Caco-2 (cell line): ENCODE measurements at regions not wholly inside any gene's neighbourhood (a gene's known extent, or its start where the extent isn't known, plus 50 kb on each side); places are given as distances from the start of the nearest gene placed in this dataset.

ENCODE experiments used
- BruUV-seq: library from RNA; stranded (reverse); fragments of 400-500 nt; replicated peaks from 2 replicates; lab custom pipeline; 2021; lab: Mats Ljungman, UMichigan
- CTCF ChIA-PET: fragments of 300-600 bp; sonication (Branson Sonifier 250); formaldehyde crosslinking; loops from one replicate; lab custom pipeline; 2022; ENCODE audit warnings: antibody characterized with exemption; lab: Charles Lee
- POLR2A ChIA-PET: fragments of 300-600 bp; sonication (Branson Sonifier 250); formaldehyde crosslinking; loops from one replicate; lab custom pipeline; 2022; ENCODE audit warnings: antibody characterized with exemption; lab: Charles Lee
- DNase-seq, 2 experiments: peaks; one replicate each; pipeline versions ENCODE4 v3.0.0 to v3.0.0-alpha.2; 2020 to 2022
- H3K27me3 ChIP-seq: replicated peaks from 2 replicates; pipeline ENCODE4 v1.6.0; 2011; ENCODE audit warnings: low read length; ENCODE audit not compliant: control insufficient read depth, insufficient read depth
- H3K36me3 ChIP-seq: 2 replicates; pipeline ENCODE4 v1.5.1; 2011; ENCODE audit warnings: low read length; ENCODE audit not compliant: control insufficient read depth, insufficient read depth
- H3K4me1 ChIP-seq: fragments of 250-450 bp; sonication (Bioruptor Pico); 2 replicates; pipeline ENCODE4 v1.5.1; 2020; ENCODE audit warnings: mild to moderate bottlenecking
- H3K4me3 ChIP-seq: 2 replicates; pipeline ENCODE4 v1.5.1; 2011; ENCODE audit warnings: low read depth, mild to moderate bottlenecking, control low read depth, low read length
- H3K9me3 ChIP-seq: fragments of 250-450 bp; sonication (Bioruptor Pico); 2 replicates; pipeline ENCODE4 v1.5.1; 2020; ENCODE audit warnings: mild to moderate bottlenecking, moderate library complexity
- H3K27ac Mint-ChIP-seq: one replicate; pipeline ENCODE4 v1.8.0; 2022; ENCODE audit warnings: mixed read lengths; ENCODE audit not compliant: unreplicated experiment
- H3K27me3 Mint-ChIP-seq: one replicate; pipeline ENCODE4 v1.8.0; 2022; ENCODE audit warnings: mixed read lengths; ENCODE audit not compliant: insufficient read depth, unreplicated experiment
- H3K36me3 Mint-ChIP-seq: one replicate; pipeline ENCODE4 v1.8.0; 2022; ENCODE audit warnings: mild to moderate bottlenecking, mixed read lengths; ENCODE audit not compliant: insufficient read depth, unreplicated experiment
- H3K4me1 Mint-ChIP-seq: one replicate; pipeline ENCODE4 v1.8.0; 2022; ENCODE audit warnings: low read depth, mixed read lengths; ENCODE audit not compliant: unreplicated experiment
- H3K4me3 Mint-ChIP-seq: one replicate; pipeline ENCODE4 v1.8.0; 2022; ENCODE audit warnings: mild to moderate bottlenecking, moderate library complexity, mixed read lengths; ENCODE audit not compliant: unreplicated experiment
- H3K9me3 Mint-ChIP-seq: one replicate; pipeline ENCODE4 v1.8.0; 2022; ENCODE audit warnings: mixed read lengths; ENCODE audit not compliant: unreplicated experiment
- CTCF ChIP-seq, 2 experiments: fragments of 200-600 bp in 1 of 2; IDR thresholded peaks; 1 replicate in 1 of 2; 2 replicates in 1 of 2; pipeline versions ENCODE4 v1.5.1 to v1.8.0; 2011 to 2022; ENCODE audit warnings: antibody characterized with exemption in 1 of 2, control low read depth in 1 of 2, inconsistent platforms in 1 of 2, low read depth in 1 of 2, low read length in 1 of 2, mild to moderate bottlenecking in 1 of 2, moderate library complexity in 1 of 2; ENCODE audit not compliant: insufficient read depth in 1 of 2, severe bottlenecking in 1 of 2, unreplicated experiment in 1 of 2
- intact Hi-C: fragments of 100-400 bp; cut with micrococcal nuclease; formaldehyde crosslinking; loops from one replicate; pipeline ENCODE4 v1.10.0; 2022; ENCODE audit not compliant: unreplicated experiment

GRCh38 chr13:111484959-111485358 lies 164.5 kb downstream of the TEX29 start:
- CTCF ChIA-PET, result no interaction called here

GRCh38 chr13:111485491-111486250 lies 165.2 kb downstream of the TEX29 start:
- no peak for DNase-seq
- H3K27ac Mint-ChIP-seq, result no peak overlapping the region
- no TSS peak for BruUV-seq
- H3K9me3 Mint-ChIP-seq, result peaks cover 13% of the 10 kb centered on the region
- no peak overlapping the region for H3K4me3 Mint-ChIP-seq
- CTCF ChIA-PET, result no interaction called here
- H3K27me3 Mint-ChIP-seq, result peaks cover 4% of the 10 kb centered on the region
- H3K36me3 Mint-ChIP-seq, result no peaks in the 10 kb centered on the region
- TF ChIP-seq CTCF (IDR thresholded peaks at IDR 0.05; ENCODE audit: insufficient read depth in 1 of 2, low read depth in 1 of 2, low read length in 1 of 2, severe bottlenecking in 1 of 2, unreplicated experiment in 1 of 2), result no peak
- no peaks in the 10 kb centered on the region for H3K36me3 ChIP-seq
- H3K4me1 Mint-ChIP-seq, result no peaks in the 10 kb centered on the region
- H3K4me3 ChIP-seq, result no peak overlapping the region
- intact Hi-C loops, result no loop called here
- H3K27me3 ChIP-seq, result no peaks in the 10 kb centered on the region
- POLR2A ChIA-PET, result no interaction called here
- H3K4me1 ChIP-seq, result no peaks in the 10 kb centered on the region
- peaks cover 26% of the 10 kb centered on the region for H3K9me3 ChIP-seq

More at GRCh38 chr13:111484959-111485358, 164.5 kb downstream of the TEX29 start:
- Histone ChIP-seq H3K9me3 (peaks cover 26% of the 10 kb centered on the region), H3K36me3 (no peaks in the 10 kb centered on the region), H3K27me3 (no peaks in the 10 kb centered on the region), H3K4me1 (no peaks in the 10 kb centered on the region), H3K4me3 (no peak overlapping the region)
- no peak overlapping the region for H3K4me3 Mint-ChIP-seq
- BruUV-seq, result no TSS peak
- H3K27ac Mint-ChIP-seq, result no peak overlapping the region
- peaks cover 8% of the 10 kb centered on the region for H3K27me3 Mint-ChIP-seq
- no peak for TF ChIP-seq CTCF (IDR thresholded peaks at IDR 0.05; ENCODE audit: insufficient read depth in 1 of 2, low read depth in 1 of 2, low read length in 1 of 2, severe bottlenecking in 1 of 2, unreplicated experiment in 1 of 2)
- H3K9me3 Mint-ChIP-seq, result peaks cover 13% of the 10 kb centered on the region
- no peaks in the 10 kb centered on the region for H3K36me3 Mint-ChIP-seq
- POLR2A ChIA-PET, result no interaction called here
- no peaks in the 10 kb centered on the region for H3K4me1 Mint-ChIP-seq
- no peak for DNase-seq
- intact Hi-C loops, result no loop called here

- H3K27me3 ChIP-seq, result no peaks in the 10 kb centered on the region
- no TSS peak for BruUV-seq
- Mint-ChIP-seq H3K9me3 (peaks cover 13% of the 10 kb centered on the region), H3K4me3 (no peak overlapping the region), H3K36me3 (no peaks in the 10 kb centered on the region), H3K27ac (no peak overlapping the region), H3K27me3 (no peaks in the 10 kb centered on the region), H3K4me1 (no peaks in the 10 kb centered on the region)
- TF ChIP-seq CTCF (IDR thresholded peaks at IDR 0.05; ENCODE audit: insufficient read depth in 1 of 2, low read depth in 1 of 2, low read length in 1 of 2, severe bottlenecking in 1 of 2, unreplicated experiment in 1 of 2), result no peak
- no peaks in the 10 kb centered on the region for H3K36me3 ChIP-seq
- H3K4me1 ChIP-seq, result no peaks in the 10 kb centered on the region
- ChIA-PET CTCF (no interaction called here), POLR2A (no interaction called here)
- peaks cover 26% of the 10 kb centered on the region for H3K9me3 ChIP-seq
- no peak for DNase-seq
- intact Hi-C loops, result no loop called here
- H3K4me3 ChIP-seq, result no peak overlapping the region
Measured at GRCh38 chr13:111486331-111486730, 165.9 kb downstream of the TEX29 start.
